ENCODE measurements at regions not wholly inside any gene's neighbourhood (a gene's known extent, or its start where the extent isn't known, plus 50 kb on each side); places are given as distances from the start of the nearest gene placed in this dataset.

DNA sequence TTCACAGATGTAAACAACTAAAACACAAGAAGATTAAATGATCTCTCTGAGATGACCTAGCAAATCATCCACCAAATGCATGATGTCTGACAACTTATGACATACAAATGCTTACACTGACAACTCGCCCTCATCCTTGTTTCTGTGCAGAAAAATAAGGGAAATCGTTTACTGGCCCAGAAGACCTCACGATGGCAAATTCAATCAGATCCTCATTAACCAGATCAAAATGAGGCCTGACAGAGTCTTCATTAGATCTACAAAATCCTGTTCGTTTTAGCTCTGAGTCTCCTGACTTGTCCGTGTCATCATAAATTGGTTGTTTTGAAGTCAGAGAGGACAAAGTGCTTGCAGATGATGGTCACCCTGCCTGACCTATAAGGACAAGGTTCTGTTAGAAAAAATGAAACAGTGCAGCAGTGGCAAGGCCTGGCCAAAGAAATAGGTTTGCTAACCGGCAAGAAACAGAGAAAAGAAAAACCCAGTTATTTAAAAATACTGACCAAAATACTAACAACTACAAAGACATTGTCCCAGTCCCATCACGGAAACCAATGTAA lies 109.5 kb downstream of the BTG1 start:
- DNase-seq (ENCODE audit: extremely low read depth in 1 of 11, low read depth in 9 of 11, low spot score in 4 of 11) = no peak

GRCh38 chr12:92035477-92035876 lies 110.2 kb downstream of the BTG1 start:
- no peak for DNase-seq (ENCODE audit: extremely low read depth in 1 of 11, low read depth in 9 of 11, low spot score in 4 of 11)

DNA sequence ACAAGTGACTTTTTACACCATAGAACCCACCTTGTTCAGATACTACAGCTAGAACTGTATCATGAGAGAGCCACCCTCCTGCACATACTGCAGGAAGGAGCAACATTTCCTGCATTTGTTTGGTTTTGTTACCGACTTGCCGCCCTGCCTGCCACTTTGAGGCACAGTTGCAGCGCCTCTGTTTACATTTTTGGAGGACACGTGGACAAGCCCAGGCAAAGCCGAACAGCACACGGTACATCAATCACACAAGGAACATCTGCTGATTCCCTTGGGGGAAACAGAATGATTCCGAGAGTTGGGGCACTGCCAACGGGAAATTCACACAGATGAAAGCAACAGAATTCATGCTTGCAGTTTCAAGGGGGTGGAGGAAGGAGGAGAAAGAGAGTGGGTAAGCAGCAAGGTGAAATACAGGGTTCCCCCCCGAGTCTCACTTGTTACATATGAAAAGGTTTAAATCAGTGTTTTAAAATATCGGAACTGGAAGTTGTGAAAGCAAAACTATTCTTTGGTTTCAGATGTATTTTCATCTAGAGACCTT lies 110.7 kb downstream of the BTG1 start:
- DNase-seq (ENCODE audit: extremely low read depth in 1 of 11, low read depth in 9 of 11, low spot score in 4 of 11) = peak in 6 of 11 donors; percentile 7 to 28 (median 12)

- DNase-seq (ENCODE audit: extremely low read depth in 1 of 11, low read depth in 9 of 11, low spot score in 4 of 11) = no peak
These were observed 111.6 kb downstream of the BTG1 start for GRCh38 chr12:92034083-92034482.

DNA sequence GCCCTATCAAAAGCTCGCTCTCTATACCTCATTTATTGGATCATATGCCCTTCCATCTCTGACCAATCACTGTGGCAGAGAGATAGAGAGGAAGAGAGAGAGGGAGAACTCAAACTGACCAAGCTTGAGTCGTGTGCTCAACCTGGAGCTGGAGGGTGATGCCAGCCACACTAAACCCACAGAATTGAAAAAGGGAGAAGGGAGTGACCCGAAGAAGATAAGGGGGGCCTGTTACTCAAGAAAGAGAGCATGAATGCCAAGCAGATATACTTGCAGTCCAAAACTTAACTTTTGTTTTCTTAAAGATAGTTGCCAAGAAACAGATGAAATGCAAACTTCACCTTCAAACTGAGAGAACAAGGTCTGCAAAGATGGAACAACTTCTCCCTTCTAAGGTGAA lies 112.7 kb downstream of the BTG1 start:
- no peak for DNase-seq (ENCODE audit: extremely low read depth in 1 of 11, low read depth in 9 of 11, low spot score in 4 of 11)

GRCh38 chr12:92032101-92032500 lies 113.5 kb downstream of the BTG1 start:
- DNase-seq (ENCODE audit: extremely low read depth in 1 of 11, low read depth in 9 of 11, low spot score in 4 of 11) = no peak

DNA sequence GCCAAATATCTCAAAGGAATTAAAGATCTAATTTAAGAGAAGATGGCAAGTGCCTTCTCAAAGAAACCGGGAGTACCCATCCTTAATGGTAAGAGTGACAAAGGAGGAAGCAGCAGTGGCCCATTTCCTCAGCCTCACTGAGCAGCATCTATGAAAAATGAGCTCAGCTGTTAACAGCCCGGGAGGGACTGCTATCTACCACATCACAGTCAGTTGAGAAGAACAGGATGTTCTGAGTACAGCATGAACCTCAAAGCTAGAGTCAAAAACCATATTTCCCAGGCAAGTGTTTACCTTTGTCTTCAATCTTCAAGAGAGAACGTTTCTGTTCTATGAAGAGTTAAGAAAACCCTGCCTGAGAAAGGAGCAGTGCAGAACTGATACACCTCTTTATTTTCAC lies 115.0 kb downstream of the BTG1 start:
- DNase-seq (ENCODE audit: extremely low read depth in 1 of 11, low read depth in 9 of 11, low spot score in 4 of 11) = no peak

DNA sequence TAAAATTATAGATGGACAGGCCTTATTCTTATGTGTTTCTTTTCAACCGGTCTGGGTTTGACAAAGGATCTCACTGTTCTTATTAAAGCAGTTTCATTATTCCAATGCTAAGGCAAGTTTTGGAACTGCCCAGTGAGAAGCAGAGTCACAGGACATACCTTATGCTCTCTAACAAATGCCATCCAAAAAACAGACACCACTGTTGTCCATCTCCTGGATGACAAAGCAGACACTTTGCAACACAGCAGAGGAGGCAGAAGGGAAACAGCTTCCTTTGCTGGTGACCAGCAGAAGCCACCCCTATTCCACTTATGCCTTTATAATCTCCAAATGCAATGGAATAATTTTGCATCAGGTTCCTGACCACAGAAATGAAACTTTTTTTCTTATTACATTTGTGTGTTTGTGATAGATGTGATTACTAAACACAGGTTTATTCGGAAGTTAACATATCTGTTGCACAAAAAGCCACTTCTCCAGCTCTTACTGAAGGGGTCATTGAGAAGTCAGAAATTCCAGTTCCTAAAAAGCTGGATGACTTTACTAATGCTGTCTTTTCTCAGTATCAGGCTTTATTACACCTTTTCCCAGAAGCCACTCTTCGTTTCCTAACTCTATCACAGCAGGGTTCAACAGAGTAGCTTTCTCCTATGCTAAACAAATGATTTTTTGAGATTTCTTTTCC lies 115.6 kb downstream of the BTG1 start:
- no peak for DNase-seq (ENCODE audit: extremely low read depth in 1 of 11, low read depth in 9 of 11, low spot score in 4 of 11)

- no peak for DNase-seq (ENCODE audit: extremely low read depth in 1 of 11, low read depth in 9 of 11, low spot score in 4 of 11)
These were observed 116.5 kb downstream of the BTG1 start for GRCh38 chr12:92029136-92029535.

- DNase-seq (ENCODE audit: extremely low read depth in 1 of 11, low read depth in 9 of 11, low spot score in 4 of 11) = no peak
These were observed 117.3 kb downstream of the BTG1 start for GRCh38 chr12:92028441-92028709.

GRCh38 chr12:92027701-92028440 lies 117.8 kb downstream of the BTG1 start:
- no peak for DNase-seq (ENCODE audit: extremely low read depth in 1 of 11, low read depth in 9 of 11, low spot score in 4 of 11)

DNA sequence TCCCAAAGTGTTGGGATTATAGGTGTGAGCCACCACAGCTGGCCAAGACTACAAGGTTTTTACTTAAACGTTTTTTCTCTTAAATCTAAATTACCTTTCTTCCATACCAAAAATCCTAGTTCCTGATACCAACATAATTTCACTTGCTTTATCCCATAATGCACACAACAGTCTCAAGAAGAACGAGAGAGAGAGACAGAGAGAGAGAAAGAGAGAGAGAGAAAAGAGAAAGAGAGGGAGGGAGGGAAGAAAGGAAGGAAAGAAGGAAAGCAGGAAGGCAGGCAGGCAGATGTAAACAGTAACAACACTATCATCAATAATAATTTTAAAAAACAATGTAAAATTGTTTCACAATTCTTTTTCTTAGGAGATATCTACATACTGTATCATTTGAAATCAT lies 118.4 kb downstream of the BTG1 start:
- DNase-seq (ENCODE audit: extremely low read depth in 1 of 11, low read depth in 9 of 11, low spot score in 4 of 11) = no peak

GRCh38 chr12:92025462-92026207 lies 120.0 kb downstream of the BTG1 start:
- DNase-seq (ENCODE audit: extremely low read depth in 1 of 11, low read depth in 9 of 11, low spot score in 4 of 11) = no peak

DNA sequence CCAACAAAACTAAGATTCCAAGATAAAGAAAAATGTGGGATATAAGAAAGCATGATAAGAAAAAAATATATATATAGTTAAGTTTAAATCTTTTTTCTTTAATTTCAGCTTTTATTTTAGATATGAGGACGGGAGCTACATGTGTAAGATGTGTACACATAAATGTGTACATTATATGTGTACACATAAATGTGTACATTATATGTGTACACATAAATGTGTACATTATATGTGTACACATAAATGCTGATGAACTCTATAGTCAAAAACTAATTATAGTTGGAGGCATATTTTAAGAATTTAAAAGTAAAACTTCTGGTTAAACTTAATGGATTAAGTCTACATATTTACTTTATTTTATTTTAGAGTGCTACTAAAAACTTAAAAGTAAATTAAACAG lies 123.6 kb downstream of the BTG1 start:
- no peak for DNase-seq (ENCODE audit: extremely low read depth in 1 of 11, low read depth in 9 of 11, low spot score in 4 of 11)

- DNase-seq (ENCODE audit: extremely low read depth in 1 of 11, low read depth in 9 of 11, low spot score in 4 of 11) = no peak
These were observed 124.0 kb downstream of the BTG1 start for GRCh38 chr12:92021666-92022035.

DNA sequence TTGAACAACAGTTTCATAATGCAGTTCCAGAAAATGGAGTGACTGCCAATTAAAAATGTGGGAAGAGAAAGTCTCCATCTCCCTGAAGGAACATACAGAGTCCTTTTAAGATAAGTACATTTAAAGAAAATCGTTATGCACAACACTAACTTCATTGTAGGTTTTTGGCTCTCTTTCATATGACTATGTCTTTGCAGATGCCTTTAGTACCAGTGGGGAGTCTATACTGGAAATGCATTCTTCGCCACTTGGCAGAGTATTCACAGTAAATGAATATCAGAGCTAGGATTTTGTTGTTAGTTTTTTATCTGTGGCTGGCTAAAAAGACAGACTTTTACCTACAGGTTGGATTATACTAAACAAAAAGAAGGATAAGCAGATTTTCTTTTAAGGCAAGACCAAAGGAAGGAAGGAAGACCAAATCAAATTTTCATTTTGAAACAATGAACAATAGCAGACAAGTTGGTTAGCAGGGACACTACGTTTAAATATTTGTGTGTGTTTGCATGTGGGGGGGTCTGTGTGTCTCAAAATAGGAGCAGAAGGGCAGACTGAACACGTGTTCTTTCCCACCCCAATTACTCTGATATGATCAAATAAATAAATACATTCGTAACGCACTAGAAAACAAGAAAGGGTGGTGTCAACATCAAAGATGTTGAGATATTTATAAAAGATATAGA lies 124.5 kb downstream of the BTG1 start:
- DNase-seq (ENCODE audit: extremely low read depth in 1 of 11, low read depth in 9 of 11, low spot score in 4 of 11) = no peak

DNA sequence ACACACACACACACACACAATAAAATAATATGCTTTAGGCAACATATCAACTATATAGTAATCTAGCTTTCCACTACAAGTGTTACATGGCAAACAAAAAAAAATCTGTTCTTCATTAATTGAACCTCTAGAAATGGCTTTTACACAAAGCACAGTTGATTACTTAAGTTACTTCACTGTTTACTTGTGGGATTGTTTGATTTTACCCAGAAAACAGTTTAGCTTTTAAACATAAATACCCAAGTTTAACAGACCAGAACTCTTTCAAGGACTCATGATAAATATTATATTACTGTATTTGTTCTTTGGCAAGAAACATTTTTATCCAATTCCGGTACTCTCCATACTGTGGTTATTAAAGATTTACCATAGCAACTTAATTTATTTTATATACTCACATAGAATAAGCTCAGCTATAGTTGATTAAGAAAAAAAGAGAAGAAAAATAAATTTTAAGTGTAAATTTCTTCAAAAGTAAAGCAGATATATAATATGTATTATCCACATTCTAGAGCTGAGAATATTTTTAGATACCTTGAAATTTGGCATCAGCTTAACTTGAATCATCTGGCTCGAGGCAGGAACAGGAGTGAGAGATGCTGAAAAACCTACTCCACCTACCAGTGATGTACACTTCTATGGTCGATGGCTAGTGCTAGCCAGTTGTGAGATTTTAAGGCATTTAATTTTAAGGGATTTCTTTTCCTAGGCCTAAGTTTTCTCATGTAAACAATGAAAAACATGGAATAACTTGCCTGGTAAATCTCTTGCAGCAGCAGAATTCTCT lies 126.0 kb downstream of the BTG1 start:
- no peak for DNase-seq (ENCODE audit: extremely low read depth in 1 of 11, low read depth in 9 of 11, low spot score in 4 of 11)

DNA sequence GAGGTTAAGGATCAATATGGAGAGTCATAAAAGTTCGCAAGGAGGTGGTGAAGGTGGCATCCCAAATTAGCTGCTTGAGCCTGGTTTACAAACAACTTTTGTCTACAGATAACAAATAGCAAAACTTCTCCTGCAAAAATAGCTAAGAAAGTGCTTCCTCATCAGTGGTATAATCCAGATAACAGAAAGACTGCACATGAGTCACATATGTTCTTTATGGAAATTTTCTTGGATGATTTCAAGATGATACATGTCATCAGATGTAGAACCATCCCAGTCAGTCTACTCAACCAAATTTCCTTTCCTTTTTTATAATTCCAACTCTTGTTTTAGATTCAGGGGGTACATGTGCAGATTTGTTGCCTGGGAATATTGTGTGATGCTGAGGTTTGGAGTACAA lies 133.0 kb downstream of the BTG1 start:
- DNase-seq (ENCODE audit: extremely low read depth in 1 of 11, low read depth in 9 of 11, low spot score in 4 of 11) = no peak

Data from renal cortex interstitium (tissue), 11 donors.